ENCODE measurements at regions not wholly inside any gene's neighbourhood (a gene's known extent, or its start where the extent isn't known, plus 50 kb on each side); places are given as distances from the start of the nearest gene placed in this dataset.

GRCh38 chr10:27391916-27392315, 112.2 kb upstream of the RAB18 start:
- Histone ChIP-seq H2BK20ac (ENCODE audit: low read depth, low read length, poor library complexity, severe bottlenecking) (no peak overlapping the region), H4K91ac (ENCODE audit: insufficient read length, low read depth, low read length) (no peak overlapping the region), H4K8ac (replicated peaks; ENCODE audit: insufficient read length, low read depth, low read length) (no peak overlapping the region), H2BK15ac (ENCODE audit: low read depth, low read length) (no peak overlapping the region), H4K20me1 (ENCODE audit: control insufficient read depth, insufficient read depth, insufficient read length) (no peaks in the 10 kb centered on the region), H3K9me3 (ENCODE audit: control insufficient read depth, low read depth, low read length) (no peaks in the 10 kb centered on the region), H3K4ac (ENCODE audit: low read depth, low read length) (no peak overlapping the region), H3K4me2 (ENCODE audit: insufficient read depth, insufficient read length, low read length) (no peak overlapping the region), H3K14ac (ENCODE audit: insufficient read depth, low read length) (no peak overlapping the region), H3K27ac (ENCODE audit: insufficient read length, low read depth, low read length) (no peak overlapping the region), H3K18ac (ENCODE audit: insufficient read length, low read depth, low read length) (no peak overlapping the region), H3K79me1 (ENCODE audit: insufficient read depth, low read depth, low read length, poor library complexity, severe bottlenecking) (no peaks in the 10 kb centered on the region), H3K9ac (ENCODE audit: extremely low read depth, insufficient read length, low read length) (no peak overlapping the region), H3K4me1 (ENCODE audit: insufficient read depth, low read length) (no peaks in the 10 kb centered on the region), H3K56ac (ENCODE audit: insufficient read length, low read depth, low read length) (no peak overlapping the region), H2BK5ac (ENCODE audit: insufficient read length, low read length) (no peak overlapping the region), H2BK12ac (ENCODE audit: insufficient read length, low read depth, low read length) (no peak overlapping the region), H3K27me3 (ENCODE audit: insufficient read depth, low read length) (no peaks in the 10 kb centered on the region), H3K23me2 (ENCODE audit: insufficient read length, low read depth, low read length, poor library complexity, severe bottlenecking) (no peaks in the 10 kb centered on the region), H3T11ph (ENCODE audit: low read length) (no peak overlapping the region), H3K23ac (ENCODE audit: insufficient read length, low read depth, low read length) (no peak overlapping the region), H2AFZ (ENCODE audit: low read length) (no peak overlapping the region), H4K5ac (ENCODE audit: insufficient read length, low read depth, low read length) (no peak overlapping the region), H2AK5ac (ENCODE audit: insufficient read length, low read length) (no peak overlapping the region), H3K79me2 (ENCODE audit: insufficient read depth, low read length) (no peaks in the 10 kb centered on the region), H2BK120ac (ENCODE audit: low read depth, low read length, poor library complexity, severe bottlenecking) (no peak overlapping the region)
- H3K4me1 Mint-ChIP-seq = peaks cover 16% of the 10 kb centered on the region in 2 experiments
- no peak for TF ChIP-seq CTCF (conservative IDR thresholded peaks at IDR 0.05)
- no peaks in the 10 kb centered on the region for H3K27me3 Mint-ChIP-seq (ENCODE audit: low read depth)
- peaks cover 9 to 14% of the 10 kb centered on the region in 2 experiments; a peak in 4 of 5 replicates for H3K9me3 Mint-ChIP-seq
- no CpG with 5 or more reads among the region's 2 CpGs for WGBS (ENCODE audit: extremely low coverage, insufficient read length, low lambda C conversion rate)
- no peak for DNase-seq
- H3K27ac Mint-ChIP-seq = no peak overlapping the region; a peak in 1 of 7 replicates
- no peak overlapping the region for H3K4me3 Mint-ChIP-seq
- H3K36me3 Mint-ChIP-seq (ENCODE audit: insufficient read depth in 1 of 3, low read depth in 3 of 3) = peaks cover 0 to 8% (median 5%) of the 10 kb centered on the region in 3 experiments; a peak in 4 of 7 replicates
